Mesothelial cell of epicardium (in vitro differentiated cells): ENCODE measurements at regions not wholly inside any gene's neighbourhood (a gene's known extent, or its start where the extent isn't known, plus 50 kb on each side); places are given as distances from the start of the nearest gene placed in this dataset.
"Not testable (repeated sequence)": the region's sequence is repeated elsewhere in the genome, so short reads cannot be mapped to it uniquely, and the experiment has no call there.

Source experiments
- DNase-seq, 2 experiments: peaks; one replicate each; pipeline ENCODE4 v3.0.0; 2021; ENCODE audit warnings: low spot score in 2 of 2; ENCODE audit not compliant: unreplicated experiment in 2 of 2
- H3K27ac Mint-ChIP-seq: 2 replicates; pipeline ENCODE4 v1.8.0; 2021; ENCODE audit warnings: mixed read lengths
- H3K27me3 Mint-ChIP-seq: 2 replicates; pipeline ENCODE4 v1.8.0; 2021; ENCODE audit warnings: low read depth, mixed read lengths
- H3K36me3 Mint-ChIP-seq: 2 replicates; pipeline ENCODE4 v1.8.0; 2021; ENCODE audit warnings: mixed read lengths
- H3K4me1 Mint-ChIP-seq: 2 replicates; pipeline ENCODE4 v1.8.0; 2021; ENCODE audit warnings: mixed read lengths
- H3K4me3 Mint-ChIP-seq: 2 replicates; pipeline ENCODE4 v1.8.0; 2021; ENCODE audit warnings: mild to moderate bottlenecking, moderate library complexity, mixed read lengths
- H3K9me3 Mint-ChIP-seq: 2 replicates; pipeline ENCODE4 v1.8.0; 2021; ENCODE audit warnings: mixed read lengths
- CTCF ChIP-seq: fragments of 200-600 bp; sonication (generic); IDR thresholded peaks from one replicate; pipeline ENCODE4 v1.5.0; 2021; ENCODE audit warnings: antibody characterized with exemption; ENCODE audit not compliant: unreplicated experiment

GRCh38 chr14:106235356-106236159, 709.2 kb downstream of the TMEM121 start:
- Mint-ChIP-seq H3K27me3 (no peaks in the 10 kb centered on the region), H3K4me1 (no peaks in the 10 kb centered on the region), H3K36me3 (peaks cover 3% of the 10 kb centered on the region), H3K27ac (no peak overlapping the region), H3K4me3 (no peak overlapping the region), H3K9me3 (peaks cover 71% of the 10 kb centered on the region)
- DNase-seq = no peak
- no peak for TF ChIP-seq CTCF

GRCh38 chr14:106248321-106249192, 722.2 kb downstream of the TMEM121 start:
- Mint-ChIP-seq H3K27me3 (no peaks in the 10 kb centered on the region), H3K4me1 (no peaks in the 10 kb centered on the region), H3K4me3 (no peak overlapping the region), H3K9me3 (peaks cover 75% of the 10 kb centered on the region), H3K27ac (no peak overlapping the region), H3K36me3 (no peaks in the 10 kb centered on the region)
- DNase-seq = no peak
- TF ChIP-seq CTCF = no peak

GRCh38 chr14:106253995-106254394, 727.6 kb downstream of the TMEM121 start:
- not testable (repeated sequence) for H3K27me3 Mint-ChIP-seq, DNase-seq, H3K4me3 Mint-ChIP-seq, H3K4me1 Mint-ChIP-seq, H3K27ac Mint-ChIP-seq, H3K36me3 Mint-ChIP-seq
- H3K9me3 Mint-ChIP-seq = peaks cover 61% of the 10 kb centered on the region

- not testable (repeated sequence) for H3K36me3 Mint-ChIP-seq, DNase-seq, H3K27me3 Mint-ChIP-seq, H3K27ac Mint-ChIP-seq, H3K4me1 Mint-ChIP-seq, H3K4me3 Mint-ChIP-seq
- H3K9me3 Mint-ChIP-seq = peaks cover 68% of the 10 kb centered on the region
Observed at GRCh38 chr14:106257569-106257994, 731.2 kb downstream of the TMEM121 start.

- no peaks in the 10 kb centered on the region for H3K36me3 Mint-ChIP-seq
- no peak for TF ChIP-seq CTCF
- H3K27ac Mint-ChIP-seq = no peak overlapping the region
- H3K4me3 Mint-ChIP-seq = no peak overlapping the region
- no peaks in the 10 kb centered on the region for H3K4me1 Mint-ChIP-seq
- no peaks in the 10 kb centered on the region for H3K27me3 Mint-ChIP-seq
- H3K9me3 Mint-ChIP-seq = peaks cover 78% of the 10 kb centered on the region
- no peak for DNase-seq
Observed at GRCh38 chr14:106268013-106268727, 741.8 kb downstream of the TMEM121 start.

GRCh38 chr14:106269029-106269428, 742.6 kb downstream of the TMEM121 start:
- TF ChIP-seq CTCF = no peak
- DNase-seq = no peak
- H3K4me1 Mint-ChIP-seq = no peaks in the 10 kb centered on the region
- H3K36me3 Mint-ChIP-seq = no peaks in the 10 kb centered on the region
- peaks cover 76% of the 10 kb centered on the region for H3K9me3 Mint-ChIP-seq
- no peak overlapping the region for H3K27ac Mint-ChIP-seq
- no peaks in the 10 kb centered on the region for H3K27me3 Mint-ChIP-seq
- H3K4me3 Mint-ChIP-seq = no peak overlapping the region
